GM21367 (cell line): ENCODE measurements at regions not wholly inside any gene's neighbourhood (a gene's known extent, or its start where the extent isn't known, plus 50 kb on each side); places are given as distances from the start of the nearest gene placed in this dataset.

ENCODE experiments used
- ATAC-seq: cut with Tn5 transposase; IDR thresholded peaks from one replicate; pipeline ENCODE4 v1.9.1; 2021; ENCODE audit not compliant: unreplicated experiment

GRCh38 chr4:14023896-14024295, 396.4 kb upstream of the BOD1L1 start:
- ATAC-seq = no peak

DNA sequence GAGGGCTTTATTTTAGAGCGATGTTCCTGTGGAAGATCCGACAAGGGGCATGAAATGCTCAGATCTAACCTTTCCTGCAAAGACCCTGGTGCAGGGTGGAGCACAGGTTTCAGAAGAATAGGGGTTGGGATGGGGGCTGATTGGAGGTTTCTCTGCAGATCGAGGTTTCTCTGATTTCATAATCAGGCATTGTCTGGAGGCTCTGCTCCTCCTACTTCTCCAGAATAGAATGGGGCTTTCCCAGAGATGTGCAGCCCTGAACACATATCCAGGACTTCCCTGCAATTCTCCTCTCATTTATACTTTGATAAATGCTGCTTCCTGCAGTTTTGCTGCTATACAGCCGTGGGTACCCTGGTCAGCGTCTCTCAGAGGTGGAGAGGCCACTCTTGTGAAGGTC, 397.6 kb upstream of the BOD1L1 start:
- no peak for ATAC-seq

GRCh38 chr4:14025891-14026290, 398.4 kb upstream of the BOD1L1 start:
- no peak for ATAC-seq

- no peak for ATAC-seq
These were observed 401.3 kb upstream of the BOD1L1 start for GRCh38 chr4:14028862-14029261.

- no peak for ATAC-seq
These were observed 407.6 kb upstream of the BOD1L1 start for GRCh38 chr4:14035076-14035475.

- no peak for ATAC-seq
These were observed 415.7 kb upstream of the BOD1L1 start for GRCh38 chr4:14043203-14043602.

DNA sequence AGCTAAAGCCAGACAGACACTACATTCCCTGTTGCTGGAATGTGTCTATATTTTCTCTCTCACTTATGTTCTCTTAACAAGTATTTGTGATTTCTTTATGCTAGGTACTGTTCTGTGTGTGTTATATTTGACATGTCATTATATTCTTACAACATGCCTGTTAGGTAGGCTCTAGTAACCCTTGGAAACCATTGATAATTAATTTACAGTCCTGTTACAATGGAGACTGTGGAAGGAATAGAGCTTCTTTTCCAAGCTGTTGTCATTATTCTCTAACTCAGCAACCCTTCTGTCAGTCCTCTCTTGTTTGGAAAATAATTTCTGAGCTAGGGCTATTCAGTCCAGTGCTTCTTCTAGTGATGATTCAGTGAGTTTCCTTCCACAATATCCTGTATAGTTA, 419.1 kb upstream of the BOD1L1 start:
- ATAC-seq = no peak

- no peak for ATAC-seq
These were observed 420.3 kb upstream of the BOD1L1 start for GRCh38 chr4:14047840-14048239.

- ATAC-seq = no peak
These were observed 422.4 kb upstream of the BOD1L1 start for GRCh38 chr4:14049946-14050345.

DNA sequence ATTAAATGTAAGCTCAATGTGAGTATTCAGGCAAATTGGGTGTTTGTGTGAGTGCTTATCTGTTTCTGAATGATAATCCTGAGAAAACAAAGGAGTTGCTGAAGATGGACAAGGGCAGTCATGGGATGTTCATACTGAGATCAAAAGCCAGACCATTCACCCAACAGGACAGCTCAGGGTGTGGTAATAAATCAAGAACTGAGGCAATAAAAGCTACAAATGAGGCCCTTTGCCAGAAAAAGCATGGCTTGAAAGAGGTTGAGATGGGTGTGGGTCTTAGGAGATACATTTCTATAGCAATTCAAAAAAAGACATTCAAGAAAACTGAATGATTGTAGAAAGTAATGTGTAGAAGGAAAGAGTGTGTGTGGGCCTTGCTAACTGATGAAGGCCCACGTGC, 425.8 kb upstream of the BOD1L1 start:
- ATAC-seq = no peak

GRCh38 chr4:14054391-14054790, 426.9 kb upstream of the BOD1L1 start:
- ATAC-seq = no peak

DNA sequence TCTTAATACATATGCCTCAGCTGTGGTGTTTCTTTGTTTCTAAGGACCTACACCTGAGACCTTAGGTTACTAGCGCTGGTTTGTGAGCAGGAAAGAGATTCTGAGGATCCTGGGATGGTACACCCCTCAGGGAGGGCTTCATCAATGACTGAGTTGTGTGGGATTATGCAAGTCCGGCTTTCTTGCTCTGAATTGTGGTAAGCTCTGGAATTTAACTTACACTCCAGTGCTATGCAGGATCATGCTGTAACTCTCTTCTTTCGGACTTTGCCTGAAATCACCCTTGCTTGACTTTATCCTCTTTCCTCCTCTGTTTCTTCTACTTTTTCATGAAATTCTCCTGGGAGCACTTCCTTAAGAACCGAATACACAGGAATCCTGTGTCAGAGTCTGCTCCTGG, 431.5 kb upstream of the BOD1L1 start:
- no peak for ATAC-seq

- no peak for ATAC-seq
These were observed 437.5 kb upstream of the BOD1L1 start for GRCh38 chr4:14064984-14065383.

DNA sequence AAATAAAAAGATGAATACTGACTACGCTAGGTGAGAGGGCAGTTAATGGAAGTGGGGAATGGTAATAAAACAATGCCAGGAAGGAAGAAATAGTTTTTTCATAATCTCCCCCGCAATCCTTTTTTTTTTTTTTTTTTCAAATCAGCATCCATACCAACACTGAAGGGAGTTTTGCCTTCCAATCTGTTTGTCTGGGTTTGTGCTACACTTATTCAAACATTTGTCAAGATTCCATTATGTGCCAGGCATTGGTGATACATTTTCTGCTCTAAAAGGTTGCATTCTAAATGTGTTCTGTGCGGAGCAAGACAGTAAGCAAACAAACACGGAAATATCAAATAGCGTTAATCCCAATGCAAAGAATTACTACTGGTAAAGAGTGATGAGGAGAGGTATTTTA, 437.9 kb upstream of the BOD1L1 start:
- no peak for ATAC-seq

- no peak for ATAC-seq
These were observed 439.5 kb upstream of the BOD1L1 start for GRCh38 chr4:14066979-14067378.

DNA sequence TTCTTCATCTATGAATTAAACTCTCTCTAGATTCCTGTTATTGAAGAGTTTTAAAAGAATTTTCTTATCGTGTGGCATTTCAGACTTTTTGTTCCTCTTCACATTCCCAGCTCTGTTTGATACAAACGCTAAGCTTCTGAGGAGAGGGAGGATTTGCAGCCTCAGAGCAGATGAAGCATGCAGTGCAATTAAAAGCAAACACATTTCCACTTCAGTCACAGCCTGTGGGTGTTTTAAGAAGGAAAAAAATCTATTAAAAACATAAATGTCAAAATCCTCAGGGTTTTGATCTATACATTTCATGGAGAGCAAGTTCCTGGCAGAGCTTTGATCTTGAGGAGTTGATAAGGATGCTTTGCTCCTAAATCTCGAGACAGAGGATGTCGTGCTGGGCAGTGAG, 442.4 kb upstream of the BOD1L1 start:
- ATAC-seq = no peak

- no peak for ATAC-seq
These were observed 442.9 kb upstream of the BOD1L1 start for GRCh38 chr4:14070289-14070880.

DNA sequence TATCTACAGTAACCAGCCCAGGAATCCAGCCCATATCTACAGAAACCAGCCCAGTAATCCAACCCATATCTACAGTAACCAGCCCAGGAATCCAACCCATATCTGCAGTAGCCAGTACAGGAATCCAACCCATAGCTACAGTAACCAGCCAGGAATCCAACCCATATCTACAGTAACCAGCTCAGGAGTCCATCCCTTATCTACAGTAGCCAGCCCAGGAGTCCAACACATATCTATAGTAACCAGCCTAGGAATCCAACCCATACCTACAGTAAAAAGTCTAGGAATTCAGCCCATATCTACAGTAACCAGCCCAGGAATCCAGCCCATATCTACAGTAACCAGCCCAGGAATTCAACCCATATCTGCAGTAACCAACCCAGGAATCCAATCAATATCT, 445.0 kb upstream of the BOD1L1 start:
- no peak for ATAC-seq

GRCh38 chr4:14076776-14077175, 449.3 kb upstream of the BOD1L1 start:
- no peak for ATAC-seq

DNA sequence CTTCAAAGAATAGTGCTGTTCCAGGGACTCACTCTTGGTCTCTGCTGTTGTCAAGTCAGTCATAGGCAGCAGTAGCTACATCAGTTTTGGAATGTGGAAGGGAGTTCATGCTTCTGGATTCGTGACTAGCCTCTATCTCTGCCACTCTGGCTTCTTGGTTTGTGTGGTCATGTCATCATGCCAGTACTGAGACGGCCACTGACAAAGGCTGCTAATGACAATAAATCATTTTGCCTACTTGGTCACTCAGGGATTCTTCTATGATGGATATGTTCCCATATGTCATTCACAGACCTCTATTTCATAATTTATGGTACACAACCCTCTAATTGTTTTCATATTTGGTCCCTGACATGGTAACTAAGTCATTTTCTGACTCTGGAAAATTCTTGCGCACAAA, 450.8 kb upstream of the BOD1L1 start:
- ATAC-seq = no peak

DNA sequence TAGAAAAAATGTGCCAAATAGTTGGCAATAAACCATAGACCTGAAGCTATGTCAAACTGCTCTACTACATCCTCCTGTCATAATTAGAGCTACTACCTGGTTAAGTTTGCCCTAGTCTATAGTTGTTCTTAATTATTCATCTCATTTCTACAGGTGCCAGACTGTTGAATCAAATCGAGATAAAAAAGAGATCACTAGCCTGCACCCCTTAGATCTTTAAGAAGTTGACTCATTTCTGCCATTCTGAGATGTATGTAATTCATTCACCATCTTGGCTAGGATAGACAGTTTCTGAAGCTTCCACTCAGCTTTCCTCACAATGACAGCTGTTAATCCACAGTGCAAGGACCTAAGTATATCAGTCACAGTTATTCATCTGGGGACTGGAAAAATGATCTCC, 452.1 kb upstream of the BOD1L1 start:
- ATAC-seq = no peak

DNA sequence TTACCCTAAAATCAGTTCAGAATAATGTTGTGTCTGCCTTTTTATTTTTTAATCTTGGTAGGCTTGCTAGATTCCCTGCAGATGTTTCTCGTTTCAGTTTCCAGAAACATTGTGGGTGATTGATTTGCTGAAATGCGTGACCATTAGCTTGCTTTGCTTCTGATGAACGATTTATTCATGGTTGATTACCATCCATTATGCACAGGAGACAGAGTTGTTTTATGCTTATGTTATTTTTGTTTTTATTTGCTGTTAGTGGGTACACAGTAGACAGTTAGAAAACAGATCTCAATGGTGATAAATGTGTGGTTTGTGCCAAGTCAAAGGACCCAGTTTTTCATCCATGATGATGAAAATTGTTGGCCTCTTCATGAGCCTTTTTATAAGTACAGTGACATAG, 455.6 kb upstream of the BOD1L1 start:
- ATAC-seq = no peak

GRCh38 chr4:14084598-14084997, 457.1 kb upstream of the BOD1L1 start:
- no peak for ATAC-seq

GRCh38 chr4:14087459-14087858, 459.9 kb upstream of the BOD1L1 start:
- ATAC-seq = peak; percentile 91
